SK-N-MC (cell line): ENCODE measurements at regions not wholly inside any gene's neighbourhood (a gene's known extent, or its start where the extent isn't known, plus 50 kb on each side); places are given as distances from the start of the nearest gene placed in this dataset.

ENCODE experiments used
- DNase-seq: peaks from one replicate; pipeline ENCODE4 v3.0.0-alpha.2; 2011; ENCODE audit warnings: low read depth, low spot score
- H3K27ac ChIP-seq: fragments of 200-600 bp; sonication (generic); 2 replicates; pipeline ENCODE4 v1.5.1; 2016; ENCODE audit warnings: mixed run types
- H3K36me3 ChIP-seq: fragments of 200-600 bp; sonication (generic); 2 replicates; pipeline ENCODE4 v1.6.1; 2017; ENCODE audit warnings: antibody characterized with exemption, low read length, mixed read lengths; ENCODE audit not compliant: insufficient read depth
- H3K4me3 ChIP-seq: fragments of 200-600 bp; sonication (generic); 2 replicates; pipeline ENCODE4 v1.5.1; 2016
- H3K9ac ChIP-seq: fragments of 200-600 bp; sonication (generic); 2 replicates; pipeline ENCODE4 v1.8.0; 2017; ENCODE audit warnings: mixed run types, mixed read lengths; ENCODE audit not compliant: insufficient read length
- H3K9me3 ChIP-seq: fragments of 200-600 bp; sonication (generic); 2 replicates; pipeline ENCODE4 v1.6.1; 2017; ENCODE audit warnings: low read depth, mild to moderate bottlenecking, antibody characterized with exemption, low read length, moderate library complexity, mixed read lengths
- EZH2 ChIP-seq: fragments of 200-600 bp; sonication (generic); IDR thresholded peaks from one replicate; pipeline ENCODE4 v1.6.1; 2017; ENCODE audit warnings: antibody characterized with exemption
- FOXP2 ChIP-seq: optimal IDR thresholded peaks from 2 replicates; pipeline ENCODE3; 2011; ENCODE audit warnings: mild to moderate bottlenecking, moderate library complexity; ENCODE audit not compliant: insufficient read depth; ENCODE audit errors: extremely low read length, control extremely low read depth
- POLR2AphosphoS5 ChIP-seq: IDR thresholded peaks from 2 replicates; pipeline ENCODE4 v1.6.1; 2012; ENCODE audit warnings: mild to moderate bottlenecking, low read depth, low read length, borderline replicate concordance

DNA sequence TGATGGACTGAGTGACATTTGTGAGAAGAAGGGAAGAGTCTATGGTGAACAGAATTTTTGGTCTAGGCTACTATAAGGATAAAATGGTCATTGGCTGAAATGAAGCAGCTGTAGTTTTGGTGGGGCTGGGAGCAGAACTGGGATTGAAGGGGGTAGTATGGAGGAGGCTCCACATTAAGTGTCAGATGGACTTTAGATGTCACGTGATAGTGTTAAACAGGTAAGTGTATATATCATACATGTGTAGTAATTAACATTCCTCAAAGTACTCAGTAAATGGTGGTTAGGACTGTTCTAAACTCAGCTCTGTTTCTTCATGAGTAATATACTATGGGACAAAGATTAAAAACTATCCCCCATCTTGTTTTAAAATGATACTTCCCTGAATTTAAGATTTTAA is 947.9 kb downstream of the PDHA2 start:
- no peak for DNase-seq
- H3K36me3 ChIP-seq = no peaks in the 10 kb centered on the region
- TF ChIP-seq FOXP2 (no peak), POLR2AphosphoS5 (no peak), EZH2 (no peak)
- no peak overlapping the region for H3K27ac ChIP-seq
- H3K4me3 ChIP-seq = no peak overlapping the region
- no peaks in the 10 kb centered on the region for H3K9me3 ChIP-seq
- no peak overlapping the region for H3K9ac ChIP-seq

DNA sequence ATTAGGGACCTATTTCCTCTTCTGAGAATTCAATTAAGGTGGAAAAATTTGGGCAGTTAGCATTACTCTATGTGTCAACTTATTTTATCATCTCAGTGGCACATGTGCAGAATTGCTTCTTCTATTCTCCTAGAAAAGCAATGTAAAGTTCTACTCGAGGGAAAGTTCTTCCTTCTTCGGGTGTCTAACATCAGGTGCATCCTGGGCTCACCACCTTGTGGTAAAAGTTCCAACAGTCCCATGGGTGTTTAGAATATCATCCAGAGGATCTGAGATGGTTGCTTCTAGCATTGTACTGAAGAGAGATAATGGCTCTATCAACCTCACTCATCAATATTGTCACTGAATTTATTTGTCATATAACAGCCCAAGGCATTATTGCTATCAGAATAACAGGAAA is 969.7 kb downstream of the PDHA2 start:
- no peak for DNase-seq
- no peak overlapping the region for H3K27ac ChIP-seq
- H3K4me3 ChIP-seq = no peak overlapping the region
- no peaks in the 10 kb centered on the region for H3K36me3 ChIP-seq
- H3K9me3 ChIP-seq = no peaks in the 10 kb centered on the region
- H3K9ac ChIP-seq = no peak overlapping the region
- no peak for TF ChIP-seq FOXP2
- no peak for TF ChIP-seq EZH2
- TF ChIP-seq POLR2AphosphoS5 = no peak

DNA sequence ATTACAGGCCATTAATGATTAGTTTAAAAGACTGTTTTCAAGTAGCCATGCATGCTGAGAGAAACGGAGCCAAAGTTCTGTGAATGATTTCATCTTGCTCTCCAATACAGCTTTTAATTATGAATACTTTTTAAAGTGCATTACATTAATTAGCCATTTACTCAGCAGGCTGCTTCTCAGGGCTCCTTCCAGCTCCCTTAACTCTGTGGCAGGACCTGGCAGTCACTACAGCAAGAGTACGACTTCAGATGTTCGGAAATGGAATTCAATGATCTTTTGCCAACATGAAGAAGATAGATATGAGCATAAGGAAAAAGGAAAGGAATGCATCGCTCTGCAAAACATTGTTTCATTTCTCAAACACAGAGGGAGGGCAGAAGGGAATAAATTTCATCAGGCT is 987.2 kb downstream of the PDHA2 start:
- no peak for DNase-seq
- Histone ChIP-seq H3K9ac (no peak overlapping the region), H3K27ac (no peak overlapping the region), H3K36me3 (no peaks in the 10 kb centered on the region), H3K4me3 (peak overlapping the region; percentile 9; the same call in 1 of the 2 replicates), H3K9me3 (no peaks in the 10 kb centered on the region)
- TF ChIP-seq POLR2AphosphoS5 (no peak), FOXP2 (no peak), EZH2 (no peak)

DNA sequence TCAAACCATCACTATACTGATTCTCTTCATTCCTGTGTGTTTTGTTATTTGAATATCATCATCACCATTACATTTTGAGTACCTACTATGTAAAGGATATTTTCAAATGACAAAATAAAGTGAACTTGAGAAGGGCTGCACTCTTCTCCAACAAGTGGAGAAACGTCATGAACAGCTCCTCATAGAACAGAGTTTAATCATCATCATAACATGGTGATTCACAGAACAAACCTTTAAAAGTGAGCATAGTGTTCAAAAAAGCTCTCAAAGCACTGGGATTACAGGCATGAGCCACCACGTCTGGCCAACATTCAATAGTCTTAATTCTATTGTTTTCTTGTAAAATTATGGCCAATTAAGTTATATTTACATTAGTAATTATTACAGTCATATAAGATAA is 993.9 kb downstream of the PDHA2 start:
- Histone ChIP-seq H3K4me3 (no peak overlapping the region), H3K9me3 (no peaks in the 10 kb centered on the region), H3K36me3 (no peaks in the 10 kb centered on the region), H3K27ac (no peak overlapping the region), H3K9ac (no peak overlapping the region)
- TF ChIP-seq EZH2 (no peak), POLR2AphosphoS5 (no peak), FOXP2 (no peak)
- no peak for DNase-seq

DNA sequence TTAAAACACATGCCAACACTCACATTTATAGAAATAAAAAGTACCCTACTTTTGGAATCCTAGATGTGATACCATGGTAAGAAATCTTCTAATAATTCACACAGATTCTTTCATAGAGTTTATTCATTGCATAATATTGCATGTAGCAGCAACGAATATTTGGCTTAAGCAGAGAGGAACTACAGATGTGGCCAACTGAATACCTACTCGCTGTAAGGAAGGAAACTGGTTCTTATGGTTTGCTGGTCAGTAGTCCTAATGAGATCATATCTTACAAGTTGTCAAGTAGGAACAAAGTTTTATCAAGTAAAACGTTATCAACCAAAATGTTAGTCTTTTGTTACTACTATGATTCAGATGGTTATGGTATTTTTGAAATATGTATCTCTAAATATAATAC is 996.1 kb downstream of the PDHA2 start:
- Histone ChIP-seq H3K9ac (no peak overlapping the region), H3K27ac (no peak overlapping the region), H3K36me3 (no peaks in the 10 kb centered on the region), H3K4me3 (no peak overlapping the region), H3K9me3 (no peaks in the 10 kb centered on the region)
- TF ChIP-seq FOXP2 (no peak), POLR2AphosphoS5 (no peak), EZH2 (no peak)
- DNase-seq = no peak

DNA sequence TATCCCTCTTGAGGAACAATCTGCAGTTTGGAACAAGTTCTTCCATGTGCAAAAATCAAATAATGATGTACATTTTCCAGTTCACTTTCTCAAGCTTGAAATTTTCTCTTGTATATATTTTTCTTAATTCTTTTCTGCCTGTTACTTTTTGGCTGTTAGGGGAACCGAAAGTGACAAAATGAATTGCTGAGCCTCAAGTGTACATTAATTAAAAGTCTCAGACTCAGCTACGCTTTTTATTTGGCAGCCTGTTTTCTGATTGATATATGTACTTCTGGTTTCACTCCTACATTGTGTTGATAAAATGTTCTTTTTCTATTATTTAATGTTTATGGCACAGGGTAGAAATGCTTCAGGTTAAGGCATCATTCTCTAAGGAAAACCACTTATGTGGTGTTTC is 999.5 kb downstream of the PDHA2 start:
- Histone ChIP-seq H3K27ac (no peak overlapping the region), H3K9ac (no peak overlapping the region), H3K36me3 (no peaks in the 10 kb centered on the region), H3K9me3 (no peaks in the 10 kb centered on the region), H3K4me3 (no peak overlapping the region)
- DNase-seq = no peak
- TF ChIP-seq FOXP2 = no peak
- no peak for TF ChIP-seq EZH2
- no peak for TF ChIP-seq POLR2AphosphoS5

DNA sequence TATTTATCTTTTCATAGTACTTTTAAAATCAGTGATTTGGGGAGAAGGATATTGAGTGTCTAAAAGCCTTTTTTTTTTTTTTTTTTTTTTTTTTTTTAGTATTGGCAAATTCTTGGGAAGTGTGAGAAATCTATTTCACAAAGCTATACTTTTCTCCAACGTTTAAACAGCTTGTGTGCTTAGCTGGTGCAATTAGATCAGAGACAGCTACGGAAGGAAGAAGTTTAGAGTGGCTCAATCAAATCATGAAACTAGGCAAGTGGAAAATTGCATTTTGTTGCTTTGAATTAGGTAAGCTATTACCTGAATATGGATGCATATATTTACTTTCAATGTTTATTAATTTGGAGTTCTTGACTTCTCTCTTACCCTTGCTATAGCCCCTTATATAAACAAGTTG is 1001.9 kb downstream of the PDHA2 start:
- DNase-seq = no peak
- TF ChIP-seq EZH2 (no peak), POLR2AphosphoS5 (no peak), FOXP2 (no peak)
- Histone ChIP-seq H3K9me3 (no peaks in the 10 kb centered on the region), H3K36me3 (no peaks in the 10 kb centered on the region), H3K4me3 (no peak overlapping the region), H3K27ac (no peak overlapping the region), H3K9ac (no peak overlapping the region)

DNA sequence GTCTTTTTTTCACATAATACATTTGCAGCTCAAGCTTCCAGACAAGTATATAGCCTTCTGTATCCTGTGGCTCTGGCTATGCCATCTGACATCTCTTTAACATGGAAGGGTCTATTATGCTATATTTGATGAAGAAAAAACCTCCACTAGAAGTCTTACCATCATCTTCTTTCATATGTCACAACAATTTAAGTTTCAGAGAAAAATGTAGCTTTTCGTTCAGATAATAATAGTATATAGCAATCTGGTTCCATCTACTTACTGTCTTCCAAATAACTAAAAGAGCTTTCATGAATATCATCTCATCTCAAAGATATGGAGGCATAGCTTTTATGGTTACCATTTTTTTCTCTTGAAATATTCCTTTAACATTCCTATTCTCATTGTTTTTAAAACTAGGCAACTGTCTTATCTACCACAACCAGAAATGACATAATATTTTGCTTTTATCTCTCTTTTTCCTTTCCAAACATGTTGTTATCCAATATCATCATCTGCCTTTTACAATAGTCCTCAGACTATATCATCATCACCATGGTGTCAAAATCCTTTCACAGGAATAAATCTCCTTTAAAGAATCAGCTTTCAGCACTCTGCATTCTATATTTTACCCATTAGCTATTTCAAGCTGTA is 1005.1 kb downstream of the PDHA2 start:
- no peak overlapping the region for H3K27ac ChIP-seq
- DNase-seq = no peak
- H3K36me3 ChIP-seq = no peaks in the 10 kb centered on the region
- no peak for TF ChIP-seq FOXP2
- no peak for TF ChIP-seq POLR2AphosphoS5
- no peak for TF ChIP-seq EZH2
- no peak overlapping the region for H3K4me3 ChIP-seq
- H3K9ac ChIP-seq = no peak overlapping the region
- no peaks in the 10 kb centered on the region for H3K9me3 ChIP-seq

DNA sequence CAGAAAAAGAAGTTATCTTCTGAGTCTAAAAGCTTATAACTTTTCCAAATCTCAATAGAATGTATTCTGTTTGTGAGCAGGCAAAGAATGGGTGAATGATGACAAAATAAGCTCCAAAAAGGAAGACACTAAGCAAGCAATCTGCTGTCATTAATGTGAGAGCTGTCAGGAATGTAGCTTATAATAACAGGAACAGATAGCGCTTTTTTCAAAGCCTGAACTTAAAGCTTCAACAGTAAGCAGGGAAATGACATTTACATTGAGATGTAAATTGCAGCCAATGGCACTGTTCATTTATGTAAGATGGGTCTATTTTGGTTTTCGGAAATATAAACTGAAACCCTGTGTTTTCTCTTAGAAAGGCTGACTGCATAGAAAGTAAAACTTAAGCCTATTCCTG is 1005.9 kb downstream of the PDHA2 start:
- Histone ChIP-seq H3K4me3 (no peak overlapping the region), H3K9ac (no peak overlapping the region), H3K36me3 (no peaks in the 10 kb centered on the region), H3K27ac (no peak overlapping the region), H3K9me3 (no peaks in the 10 kb centered on the region)
- DNase-seq = no peak
- no peak for TF ChIP-seq POLR2AphosphoS5
- TF ChIP-seq EZH2 = no peak
- TF ChIP-seq FOXP2 = no peak
